ENCODE measurements at regions not wholly inside any gene's neighbourhood (a gene's known extent, or its start where the extent isn't known, plus 50 kb on each side); places are given as distances from the start of the nearest gene placed in this dataset.
A peak's percentile ranks its signal among the peaks of the same experiment; 100 is the strongest.

DNA sequence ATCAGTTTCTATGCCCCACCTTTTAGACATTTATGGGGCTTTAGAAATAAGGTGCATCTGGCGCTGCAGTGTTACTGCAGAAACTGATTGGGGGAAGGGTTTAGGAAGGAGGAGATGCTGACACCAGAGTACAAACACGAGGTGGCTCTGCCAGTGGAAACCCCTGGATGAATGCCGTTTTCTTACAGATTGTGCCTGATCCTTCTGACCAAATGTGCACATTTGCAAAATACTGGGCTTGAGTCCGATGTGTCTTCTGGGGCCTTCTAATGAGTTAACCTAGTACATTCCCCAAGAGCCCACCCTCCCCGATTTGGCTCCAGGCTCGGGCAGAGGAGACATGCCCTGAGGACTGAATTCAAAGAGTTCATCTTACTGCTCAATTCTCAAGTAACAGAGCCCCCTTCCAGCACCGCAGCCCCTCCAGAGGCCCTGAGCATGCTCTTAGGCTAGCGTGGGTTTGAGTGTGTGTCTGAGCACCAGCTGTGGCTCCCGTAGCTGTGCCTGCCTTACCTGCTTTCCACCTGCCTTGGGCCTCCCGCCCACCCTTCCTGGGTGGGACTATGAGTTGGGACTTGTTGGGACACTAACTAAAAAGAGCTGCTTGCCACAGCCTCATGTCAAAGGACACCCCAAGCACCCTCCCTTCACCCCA is 116.7 kb upstream of the COPS8 start:
- Mint-ChIP-seq H3K36me3 (no peaks in the 10 kb centered on the region), H3K27me3 (peaks cover 25% of the 10 kb centered on the region), H3K27ac (peak overlapping the region in 1 of 3 donors; percentile 3), H3K9me3 (no peaks in the 10 kb centered on the region), H3K4me1 (peaks cover 0 to 27% (median 17%) of the 10 kb centered on the region in 4 donors), H3K4me3 (no peak overlapping the region)
- no peaks in the 10 kb centered on the region for H3K9me3 ChIP-seq (ENCODE audit: control insufficient read depth in 2 of 2, low read length in 2 of 2)
- ATAC-seq (ENCODE audit: low read depth in 2 of 2) (no peak), DNase-seq (no peak)
- H3K36me3 ChIP-seq (ENCODE audit: control insufficient read depth, insufficient read depth, low read length), result no peaks in the 10 kb centered on the region
- no peaks in the 10 kb centered on the region for H3K27me3 ChIP-seq (ENCODE audit: control insufficient read depth, insufficient read depth, low read length)
- no peaks in the 10 kb centered on the region for H3K4me1 ChIP-seq (ENCODE audit: control insufficient read depth, insufficient read depth, low read length, poor library complexity, severe bottlenecking)
- H3K4me3 ChIP-seq (ENCODE audit: low read depth, low read length), result no peak overlapping the region
- H3K27ac ChIP-seq (ENCODE audit: insufficient read depth, low read length, poor library complexity, severe bottlenecking), result no peak overlapping the region

GRCh38 chr2:236969767-236970655 is 115.7 kb upstream of the COPS8 start:
- H3K9me3 ChIP-seq (ENCODE audit: control insufficient read depth in 2 of 2, low read length in 2 of 2), result no peaks in the 10 kb centered on the region
- peak overlapping the region in 2 of 3 donors; percentile 82 to 84 for H3K27ac Mint-ChIP-seq
- H3K4me1 Mint-ChIP-seq, result peaks cover 0 to 27% (median 17%) of the 10 kb centered on the region in 4 donors
- peak overlapping the region; percentile 24 for H3K4me3 ChIP-seq (ENCODE audit: low read depth, low read length)
- H3K4me3 Mint-ChIP-seq, result peak overlapping the region in 2 of 4 donors; percentile 15 to 34
- no peak for ATAC-seq (ENCODE audit: low read depth in 2 of 2)
- peaks cover 25% of the 10 kb centered on the region for H3K27me3 Mint-ChIP-seq
- H3K4me1 ChIP-seq (ENCODE audit: control insufficient read depth, insufficient read depth, low read length, poor library complexity, severe bottlenecking), result no peaks in the 10 kb centered on the region
- DNase-seq, result no peak
- H3K36me3 Mint-ChIP-seq, result no peaks in the 10 kb centered on the region
- no peaks in the 10 kb centered on the region for H3K9me3 Mint-ChIP-seq
- H3K27ac ChIP-seq (ENCODE audit: insufficient read depth, low read length, poor library complexity, severe bottlenecking), result no peak overlapping the region
- H3K27me3 ChIP-seq (ENCODE audit: control insufficient read depth, insufficient read depth, low read length), result no peaks in the 10 kb centered on the region
- no peaks in the 10 kb centered on the region for H3K36me3 ChIP-seq (ENCODE audit: control insufficient read depth, insufficient read depth, low read length)

DNA sequence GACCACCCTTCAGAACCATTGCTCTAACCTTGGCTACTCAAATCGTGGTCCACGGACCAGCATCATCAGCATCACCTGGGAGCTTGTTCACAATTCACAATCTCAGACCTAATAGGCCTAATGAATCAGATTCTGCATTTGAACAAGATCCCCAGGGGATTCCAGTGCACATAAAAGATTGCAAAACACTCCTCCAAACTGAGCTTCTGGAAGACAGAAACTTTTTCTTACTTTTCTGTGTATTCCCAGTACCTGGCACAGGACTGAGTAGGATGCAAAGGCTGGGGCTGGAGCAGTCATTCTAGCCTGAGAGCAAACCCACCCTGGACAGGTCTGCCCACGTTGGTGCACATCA is 115.1 kb upstream of the COPS8 start:
- Histone ChIP-seq H3K4me1 (ENCODE audit: control insufficient read depth, insufficient read depth, low read length, poor library complexity, severe bottlenecking) (no peaks in the 10 kb centered on the region), H3K36me3 (ENCODE audit: control insufficient read depth, insufficient read depth, low read length) (no peaks in the 10 kb centered on the region), H3K9me3 (ENCODE audit: control insufficient read depth in 2 of 2, low read length in 2 of 2) (no peaks in the 10 kb centered on the region), H3K27ac (ENCODE audit: insufficient read depth, low read length, poor library complexity, severe bottlenecking) (no peak overlapping the region), H3K4me3 (ENCODE audit: low read depth, low read length) (no peak overlapping the region), H3K27me3 (ENCODE audit: control insufficient read depth, insufficient read depth, low read length) (no peaks in the 10 kb centered on the region)
- ATAC-seq (ENCODE audit: low read depth in 2 of 2), result no peak
- Mint-ChIP-seq H3K27me3 (peaks cover 25% of the 10 kb centered on the region), H3K9me3 (no peaks in the 10 kb centered on the region), H3K27ac (no peak overlapping the region), H3K4me1 (peaks cover 0 to 27% (median 17%) of the 10 kb centered on the region in 4 donors), H3K36me3 (no peaks in the 10 kb centered on the region), H3K4me3 (no peak overlapping the region)
- DNase-seq, result no peak

DNA sequence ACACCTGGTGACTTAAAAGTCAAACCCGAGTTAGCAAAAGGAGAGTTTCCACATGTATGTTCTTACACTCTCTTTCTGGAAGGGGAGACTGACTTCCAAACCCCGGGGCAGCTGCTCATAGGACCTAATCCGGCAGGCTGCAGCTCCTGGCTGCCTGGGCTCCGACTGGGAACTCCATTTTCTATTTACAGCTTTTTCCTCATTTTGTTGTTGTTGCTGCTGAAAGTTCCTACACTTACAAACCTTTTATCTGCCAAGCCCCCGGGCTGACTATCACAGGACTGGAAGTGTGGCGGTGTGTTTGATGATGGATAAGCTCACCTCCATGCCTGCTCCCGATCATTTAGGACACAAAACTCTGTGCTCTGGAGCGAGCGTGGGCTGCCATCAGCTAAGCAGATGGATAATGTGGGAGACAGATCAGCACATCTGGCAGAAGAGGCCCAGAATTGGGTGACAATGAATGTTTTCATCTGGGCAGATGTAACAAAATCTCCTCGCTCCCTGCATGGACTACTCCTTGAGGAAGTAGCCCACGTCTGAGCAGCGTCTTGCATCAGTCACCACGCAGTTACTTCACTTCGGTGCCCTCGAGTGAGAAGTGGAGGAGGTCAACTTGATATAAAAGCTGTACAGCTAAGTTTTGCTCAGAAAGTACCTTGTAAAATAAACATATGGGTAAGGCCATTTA is 114.4 kb upstream of the COPS8 start:
- DNase-seq (no peak), ATAC-seq (ENCODE audit: low read depth in 2 of 2) (no peak)
- H3K9me3 ChIP-seq (ENCODE audit: control insufficient read depth in 2 of 2, low read length in 2 of 2), result no peaks in the 10 kb centered on the region
- Mint-ChIP-seq H3K4me1 (peaks cover 0 to 25% (median 17%) of the 10 kb centered on the region in 4 donors), H3K9me3 (no peaks in the 10 kb centered on the region), H3K27ac (no peak overlapping the region), H3K27me3 (peaks cover 28% of the 10 kb centered on the region), H3K4me3 (no peak overlapping the region), H3K36me3 (no peaks in the 10 kb centered on the region)
- H3K36me3 ChIP-seq (ENCODE audit: control insufficient read depth, insufficient read depth, low read length), result no peaks in the 10 kb centered on the region
- H3K27me3 ChIP-seq (ENCODE audit: control insufficient read depth, insufficient read depth, low read length), result no peaks in the 10 kb centered on the region
- H3K4me3 ChIP-seq (ENCODE audit: low read depth, low read length), result no peak overlapping the region
- no peak overlapping the region for H3K27ac ChIP-seq (ENCODE audit: insufficient read depth, low read length, poor library complexity, severe bottlenecking)
- no peaks in the 10 kb centered on the region for H3K4me1 ChIP-seq (ENCODE audit: control insufficient read depth, insufficient read depth, low read length, poor library complexity, severe bottlenecking)

DNA sequence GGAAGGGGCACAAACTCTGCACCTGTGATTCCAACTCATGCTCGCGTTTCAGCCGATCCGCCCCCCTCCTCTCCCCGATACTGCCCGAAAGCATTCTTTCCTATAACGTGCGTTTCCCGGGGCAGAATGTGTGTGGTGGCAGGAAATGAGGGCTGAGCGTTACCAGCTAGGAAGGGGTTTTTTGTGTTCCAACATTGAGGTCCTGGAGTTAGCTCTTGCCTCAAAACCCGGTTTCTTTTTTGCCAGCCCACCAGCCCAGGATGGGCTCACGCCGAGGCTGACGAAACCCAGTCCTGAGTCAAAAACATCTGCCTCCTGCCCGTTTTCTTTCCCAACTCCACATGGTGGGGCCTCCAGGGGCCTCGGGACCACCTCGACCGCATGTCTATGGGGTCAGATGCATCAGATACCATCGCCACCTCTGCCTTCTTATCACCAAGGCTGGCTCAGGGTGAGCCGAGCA is 113.7 kb upstream of the COPS8 start:
- no peak overlapping the region for H3K27ac Mint-ChIP-seq
- no peaks in the 10 kb centered on the region for H3K4me1 ChIP-seq (ENCODE audit: control insufficient read depth, insufficient read depth, low read length, poor library complexity, severe bottlenecking)
- H3K4me3 Mint-ChIP-seq, result no peak overlapping the region

DNA sequence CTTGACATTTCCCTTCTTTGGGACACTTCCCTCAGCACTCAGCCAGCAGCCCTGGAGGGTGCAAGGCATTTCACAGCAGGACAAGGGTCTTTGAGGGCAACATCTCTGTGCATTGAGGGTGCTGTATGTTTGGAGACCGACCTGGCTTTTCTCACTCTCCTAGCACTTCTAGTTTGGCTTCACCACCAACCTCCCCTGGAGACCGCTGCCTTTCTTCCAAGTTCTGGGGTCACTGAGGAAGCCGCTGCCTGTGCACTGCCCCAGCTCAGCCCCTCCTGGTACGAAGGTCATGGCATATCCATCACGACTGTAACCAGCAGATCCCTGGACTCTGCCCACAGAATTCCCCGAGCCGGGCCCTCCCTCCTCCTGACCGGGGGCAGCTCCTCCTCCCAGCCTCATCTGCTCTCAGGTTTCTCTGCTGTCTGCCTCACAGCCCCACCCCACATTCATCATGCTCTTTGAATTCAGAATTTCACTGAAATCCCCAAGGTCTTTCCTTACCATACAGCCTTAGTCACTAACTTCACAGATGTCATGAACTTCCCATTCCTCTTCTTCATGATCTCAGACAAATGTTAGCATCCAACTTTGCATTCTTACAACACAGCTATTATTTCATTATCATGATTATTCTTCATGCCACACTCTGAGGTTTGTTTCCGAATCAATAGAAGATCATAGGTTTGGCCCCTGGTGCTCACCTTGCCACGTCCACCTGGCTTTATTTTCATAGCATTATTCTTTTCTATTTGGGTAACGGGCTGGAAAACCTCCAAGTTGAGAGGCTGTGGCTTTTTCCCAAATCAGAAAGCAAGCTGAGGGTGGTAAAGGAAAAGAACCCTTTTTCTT is 113.0 kb upstream of the COPS8 start:
- DNase-seq (no peak), ATAC-seq (ENCODE audit: low read depth in 2 of 2) (no peak)
- Mint-ChIP-seq H3K9me3 (no peaks in the 10 kb centered on the region), H3K27ac (peak overlapping the region in 1 of 3 donors; percentile 76), H3K4me3 (no peak overlapping the region), H3K27me3 (peaks cover 39% of the 10 kb centered on the region), H3K36me3 (no peaks in the 10 kb centered on the region), H3K4me1 (peaks cover 0 to 20% (median 11%) of the 10 kb centered on the region in 4 donors)
- no peaks in the 10 kb centered on the region for H3K27me3 ChIP-seq (ENCODE audit: control insufficient read depth, insufficient read depth, low read length)
- no peaks in the 10 kb centered on the region for H3K9me3 ChIP-seq (ENCODE audit: control insufficient read depth in 2 of 2, low read length in 2 of 2)
- no peak overlapping the region for H3K4me3 ChIP-seq (ENCODE audit: low read depth, low read length)
- no peaks in the 10 kb centered on the region for H3K36me3 ChIP-seq (ENCODE audit: control insufficient read depth, insufficient read depth, low read length)
- H3K27ac ChIP-seq (ENCODE audit: insufficient read depth, low read length, poor library complexity, severe bottlenecking), result no peak overlapping the region
- no peaks in the 10 kb centered on the region for H3K4me1 ChIP-seq (ENCODE audit: control insufficient read depth, insufficient read depth, low read length, poor library complexity, severe bottlenecking)

More for the DNA sequence above, 113.7 kb upstream of the COPS8 start:
- Histone ChIP-seq H3K36me3 (ENCODE audit: control insufficient read depth, insufficient read depth, low read length) (no peaks in the 10 kb centered on the region), H3K27me3 (ENCODE audit: control insufficient read depth, insufficient read depth, low read length) (no peaks in the 10 kb centered on the region), H3K4me3 (ENCODE audit: low read depth, low read length) (no peak overlapping the region), H3K27ac (ENCODE audit: insufficient read depth, low read length, poor library complexity, severe bottlenecking) (no peak overlapping the region), H3K9me3 (ENCODE audit: control insufficient read depth in 2 of 2, low read length in 2 of 2) (no peaks in the 10 kb centered on the region)
- no peaks in the 10 kb centered on the region for H3K36me3 Mint-ChIP-seq
- peaks cover 31% of the 10 kb centered on the region for H3K27me3 Mint-ChIP-seq
- DNase-seq (no peak), ATAC-seq (ENCODE audit: low read depth in 2 of 2) (no peak)
- H3K4me1 Mint-ChIP-seq, result peaks cover 0 to 20% (median 12%) of the 10 kb centered on the region in 4 donors
- no peaks in the 10 kb centered on the region for H3K9me3 Mint-ChIP-seq

GRCh38 chr2:236973343-236973980 is 112.2 kb upstream of the COPS8 start:
- H3K27ac Mint-ChIP-seq, result peak overlapping the region in 1 of 3 donors; percentile 76

More at GRCh38 chr2:236973343-236973980, 112.2 kb upstream of the COPS8 start:
- H3K9me3 Mint-ChIP-seq, result no peaks in the 10 kb centered on the region
- Histone ChIP-seq H3K4me3 (ENCODE audit: low read depth, low read length) (no peak overlapping the region), H3K36me3 (ENCODE audit: control insufficient read depth, insufficient read depth, low read length) (no peaks in the 10 kb centered on the region), H3K4me1 (ENCODE audit: control insufficient read depth, insufficient read depth, low read length, poor library complexity, severe bottlenecking) (no peaks in the 10 kb centered on the region), H3K27me3 (ENCODE audit: control insufficient read depth, insufficient read depth, low read length) (no peaks in the 10 kb centered on the region), H3K27ac (ENCODE audit: insufficient read depth, low read length, poor library complexity, severe bottlenecking) (no peak overlapping the region), H3K9me3 (ENCODE audit: control insufficient read depth in 2 of 2, low read length in 2 of 2) (no peaks in the 10 kb centered on the region)
- DNase-seq (no peak), ATAC-seq (ENCODE audit: low read depth in 2 of 2) (no peak)
- H3K4me3 Mint-ChIP-seq, result no peak overlapping the region
- H3K4me1 Mint-ChIP-seq, result peaks cover 0 to 17% (median 11%) of the 10 kb centered on the region in 4 donors
- H3K36me3 Mint-ChIP-seq, result no peaks in the 10 kb centered on the region
- H3K27me3 Mint-ChIP-seq, result peaks cover 39% of the 10 kb centered on the region

Measured in CD4-positive, CD25-positive, alpha-beta regulatory T cell (primary cell).